SU-DHL-6 (cell line): ENCODE measurements at regions not wholly inside any gene's neighbourhood (a gene's known extent, or its start where the extent isn't known, plus 50 kb on each side); places are given as distances from the start of the nearest gene placed in this dataset.

ENCODE experiments used
- H2AFZ ChIP-seq: fragments of 200-600 bp; sonication (generic); 2 replicates; pipeline ENCODE4 v1.6.1; 2014; ENCODE audit warnings: low read depth, mild to moderate bottlenecking, moderate library complexity, mixed read lengths, antibody characterized with exemption, low read length; ENCODE audit not compliant: severe bottlenecking
- H3F3A ChIP-seq: fragments of 200-600 bp; shearing (Covaris generic); 2 replicates; pipeline ENCODE4 v1.6.0; 2016; ENCODE audit warnings: antibody characterized with exemption, mild to moderate bottlenecking; ENCODE audit not compliant: insufficient read depth
- H3K27ac ChIP-seq: fragments of 200-600 bp; sonication (generic); 2 replicates; pipeline ENCODE4 v1.5.1; 2016; ENCODE audit warnings: low read depth, mild to moderate bottlenecking, low read length, moderate library complexity, mixed read lengths
- H3K27me3 ChIP-seq: fragments of 200-600 bp; sonication (generic), shearing (Covaris generic); 2 replicates; pipeline ENCODE4 v1.6.0; 2014; ENCODE audit warnings: mild to moderate bottlenecking, low read length
- H3K36me3 ChIP-seq: fragments of 200-600 bp; sonication (generic); 2 replicates; pipeline ENCODE4 v1.6.1; 2014; ENCODE audit warnings: mild to moderate bottlenecking, low read length, mixed read lengths
- H3K4me2 ChIP-seq: fragments of 300-600, 200-600 bp; shearing (Covaris generic), sonication (generic); 2 replicates; pipeline ENCODE4 v1.6.0; 2014; ENCODE audit warnings: low read length, low read depth, mild to moderate bottlenecking; ENCODE audit not compliant: poor library complexity, severe bottlenecking
- H3K4me3 ChIP-seq: fragments of 200-600 bp; sonication (generic); 2 replicates; pipeline ENCODE4 v1.5.1; 2014; ENCODE audit warnings: antibody characterized with exemption, low read length, mild to moderate bottlenecking, mixed read lengths; ENCODE audit not compliant: insufficient read depth, poor library complexity, severe bottlenecking
- H3K79me2 ChIP-seq: fragments of 200-600 bp; sonication (generic); 2 replicates; pipeline ENCODE4 v1.6.1; 2014; ENCODE audit warnings: mild to moderate bottlenecking, low read length, moderate library complexity; ENCODE audit not compliant: insufficient read depth
- H3K9ac ChIP-seq: fragments of 200-600 bp; sonication (generic); 2 replicates; pipeline ENCODE4 v1.7.0; 2014; ENCODE audit warnings: mild to moderate bottlenecking, low read length
- H3K9me2 ChIP-seq: fragments of 200-600 bp; sonication (generic); replicated peaks from 2 replicates; pipeline ENCODE4 v1.6.1; 2014; ENCODE audit warnings: low read length; ENCODE audit not compliant: insufficient read depth
- H3K9me3 ChIP-seq: fragments of 200-600 bp; sonication (generic); 2 replicates; pipeline ENCODE4 v1.6.1; 2014; ENCODE audit warnings: low read length, mixed read lengths; ENCODE audit not compliant: insufficient read depth
- H4K20me1 ChIP-seq: fragments of 200-600 bp; sonication (generic); 2 replicates; pipeline ENCODE4 v1.6.1; 2014; ENCODE audit warnings: low read depth, mild to moderate bottlenecking, antibody characterized with exemption, low read length, moderate library complexity, mixed read lengths
- CTCF ChIP-seq: fragments of 200-600 bp; sonication (generic); IDR thresholded peaks from one replicate; pipeline ENCODE4 v1.5.1; 2017; ENCODE audit warnings: antibody characterized with exemption, mild to moderate bottlenecking, low read length, moderate library complexity; ENCODE audit not compliant: insufficient read depth, poor library complexity, severe bottlenecking
- EZH2phosphoT487 ChIP-seq: fragments of 200-600 bp; sonication (generic), shearing (Covaris generic); conservative IDR thresholded peaks from 2 replicates; pipeline ENCODE4 v1.6.1; 2018; ENCODE audit warnings: mild to moderate bottlenecking, antibody characterized with exemption, low read length, moderate library complexity, mixed read lengths

GRCh38 chr5:178808886-178809285 is 50.9 kb upstream of the ZNF354B start:
- no peak overlapping the region for H3K9ac ChIP-seq
- H3K79me2 ChIP-seq: no peaks in the 10 kb centered on the region
- no peaks in the 10 kb centered on the region for H3F3A ChIP-seq
- H3K4me3 ChIP-seq: no peak overlapping the region
- no peak overlapping the region for H3K4me2 ChIP-seq
- no peaks in the 10 kb centered on the region for H3K27me3 ChIP-seq
- no peaks in the 10 kb centered on the region for H4K20me1 ChIP-seq
- no peak overlapping the region for H3K27ac ChIP-seq
- H2AFZ ChIP-seq: no peak overlapping the region
- H3K9me2 ChIP-seq: no peaks in the 10 kb centered on the region
- H3K9me3 ChIP-seq: no peaks in the 10 kb centered on the region
- TF ChIP-seq EZH2phosphoT487: no peak
- no peak for TF ChIP-seq CTCF
- H3K36me3 ChIP-seq: no peaks in the 10 kb centered on the region

GRCh38 chr5:178801021-178801420 is 58.7 kb upstream of the ZNF354B start:
- TF ChIP-seq EZH2phosphoT487 (no peak), CTCF (no peak)
- H3K79me2 ChIP-seq: no peaks in the 10 kb centered on the region
- no peak overlapping the region for H2AFZ ChIP-seq

GRCh38 chr5:178797546-178798440 is 62.0 kb upstream of the ZNF354B start:
- H3K27me3 ChIP-seq: no peaks in the 10 kb centered on the region
- no peaks in the 10 kb centered on the region for H3K9me2 ChIP-seq
- H3K27ac ChIP-seq: no peak overlapping the region
- no peak overlapping the region for H2AFZ ChIP-seq
- H3F3A ChIP-seq: no peaks in the 10 kb centered on the region
- no peak overlapping the region for H3K9ac ChIP-seq
- no peak overlapping the region for H3K4me3 ChIP-seq
- no peaks in the 10 kb centered on the region for H3K36me3 ChIP-seq
- H3K79me2 ChIP-seq: no peaks in the 10 kb centered on the region
- H3K4me2 ChIP-seq: no peak overlapping the region
- TF ChIP-seq EZH2phosphoT487 (no peak), CTCF (no peak)
- no peaks in the 10 kb centered on the region for H4K20me1 ChIP-seq
- H3K9me3 ChIP-seq: no peaks in the 10 kb centered on the region

More at GRCh38 chr5:178801021-178801420, 58.7 kb upstream of the ZNF354B start:
- no peak overlapping the region for H3K4me2 ChIP-seq
- H3K4me3 ChIP-seq: no peak overlapping the region
- no peaks in the 10 kb centered on the region for H3K27me3 ChIP-seq
- no peak overlapping the region for H3K9ac ChIP-seq
- H3F3A ChIP-seq: no peaks in the 10 kb centered on the region
- no peaks in the 10 kb centered on the region for H4K20me1 ChIP-seq
- H3K36me3 ChIP-seq: no peaks in the 10 kb centered on the region
- no peaks in the 10 kb centered on the region for H3K9me2 ChIP-seq
- H3K9me3 ChIP-seq: no peaks in the 10 kb centered on the region
- no peak overlapping the region for H3K27ac ChIP-seq
